Nucleus accumbens (tissue), 56 donors: ENCODE measurements at regions not wholly inside any gene's neighbourhood (a gene's known extent, or its start where the extent isn't known, plus 50 kb on each side); places are given as distances from the start of the nearest gene placed in this dataset.

Source experiments
- DNase-seq, 56 donors: peaks; one replicate each; lab custom pipeline; 2025; lab: John Stamatoyannopoulos, UW

DNA sequence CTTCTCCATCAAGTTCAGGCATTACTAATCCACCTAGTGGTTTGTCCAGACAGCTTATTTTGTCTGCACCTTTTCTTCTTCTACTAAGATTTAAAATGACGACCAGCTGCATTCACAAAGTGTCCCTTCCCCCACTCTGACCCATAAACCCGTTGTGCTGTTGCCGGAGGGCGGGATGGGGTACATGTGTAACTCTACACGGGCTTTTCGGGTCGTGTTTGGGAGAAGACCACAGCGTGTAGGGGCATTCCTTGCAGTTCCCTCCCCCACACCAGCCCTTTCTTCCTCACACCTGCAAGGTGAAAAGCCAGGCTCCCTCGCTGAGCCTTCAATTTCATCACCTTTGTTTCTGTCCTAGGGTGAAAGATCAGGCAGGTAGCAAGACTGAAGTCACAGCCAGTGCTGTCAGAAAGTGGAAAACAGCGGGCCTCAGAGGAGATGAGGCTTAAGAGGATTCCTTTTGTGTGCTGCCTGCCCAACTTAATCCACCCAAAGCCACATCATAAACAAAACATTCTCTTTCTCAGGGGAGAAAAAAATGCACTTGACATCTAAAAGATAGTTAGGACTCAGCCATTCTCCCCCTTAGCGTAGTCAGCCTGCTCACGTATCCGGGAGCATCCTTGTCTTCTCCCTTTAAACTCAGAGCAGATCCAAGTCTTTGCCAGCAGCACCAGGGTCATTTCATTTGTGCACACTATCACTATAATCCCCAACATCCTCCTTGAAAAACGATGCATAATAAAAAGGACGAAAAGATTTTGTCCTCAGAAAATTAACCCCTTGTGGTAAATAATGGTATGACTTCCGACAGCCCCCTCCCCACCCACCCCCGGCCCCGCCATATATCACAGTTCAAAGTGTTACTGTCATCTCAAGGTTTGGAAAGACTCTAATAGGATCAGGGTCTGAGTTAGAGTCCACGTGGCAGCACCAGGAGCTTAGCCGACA, 599.0 kb downstream of the RAB28 start:
- DNase-seq = no peak

DNA sequence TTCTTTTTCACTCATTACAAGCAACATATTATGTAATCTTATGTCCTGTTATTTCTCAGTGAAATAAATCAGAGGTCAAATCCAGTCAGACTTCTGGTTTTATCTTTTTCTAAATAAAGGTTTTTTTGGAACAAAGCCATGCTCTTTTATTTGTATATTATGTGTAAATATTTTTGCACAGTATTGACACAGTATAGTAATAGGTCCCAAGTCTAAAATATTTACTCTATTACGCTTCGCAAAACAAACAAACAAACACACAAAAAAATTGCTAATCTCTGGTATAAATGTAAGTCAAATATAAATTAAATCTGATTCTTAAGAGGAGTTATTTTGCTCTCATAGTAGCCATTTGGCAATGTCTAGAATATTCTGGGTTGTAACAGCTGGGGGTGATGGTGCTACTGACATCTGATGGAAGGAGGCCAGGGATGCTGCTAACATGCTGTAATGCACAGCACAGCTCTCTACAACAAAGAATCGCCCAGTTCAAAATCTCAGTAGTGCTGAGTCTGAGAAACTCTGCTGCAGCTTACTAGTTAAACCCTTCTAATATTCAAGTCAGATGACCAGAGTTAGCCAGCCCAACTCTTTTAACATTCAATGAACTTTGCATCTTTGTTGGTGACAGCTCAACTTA, 602.1 kb downstream of the RAB28 start:
- DNase-seq = peak in 3 of 56 donors; percentile 0 to 9 (median 1)

DNA sequence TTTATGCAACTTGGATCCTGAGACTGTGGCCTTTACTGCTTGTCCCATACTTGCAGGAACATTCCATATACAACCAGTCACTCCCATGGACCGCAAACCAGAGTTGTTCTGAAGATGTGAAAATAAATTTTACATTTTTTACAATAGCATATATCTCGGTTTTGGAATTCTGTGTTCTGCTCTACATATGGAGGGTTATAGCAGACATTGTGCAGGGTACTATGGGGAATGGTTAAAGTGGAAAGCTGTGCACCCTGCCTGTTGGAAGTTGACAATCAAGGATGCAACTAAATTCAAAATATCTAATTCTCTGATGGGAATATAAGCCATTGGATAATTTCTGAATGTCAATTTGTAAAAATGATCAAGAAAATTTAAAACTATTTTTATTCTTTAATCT, 603.3 kb downstream of the RAB28 start:
- DNase-seq = no peak

DNA sequence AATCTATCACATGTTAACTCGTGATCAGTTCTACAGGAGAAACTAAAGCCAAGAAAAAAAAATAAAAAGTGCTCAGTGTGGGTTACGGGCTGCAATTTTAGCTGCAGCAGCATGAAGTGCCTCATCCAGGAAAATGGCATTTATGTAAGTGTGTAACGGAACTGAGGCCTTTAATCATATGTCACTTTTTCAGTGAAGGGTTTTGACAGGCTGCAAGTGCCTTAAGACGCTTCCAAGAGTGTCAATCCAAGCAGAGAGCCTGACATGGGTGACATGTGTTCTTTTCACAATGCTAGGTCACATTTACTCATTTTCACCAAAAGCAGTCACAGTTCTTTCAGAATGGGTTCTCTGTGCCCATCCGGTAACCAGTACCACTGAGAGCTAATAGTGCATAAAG, 604.6 kb downstream of the RAB28 start:
- DNase-seq = no peak

DNA sequence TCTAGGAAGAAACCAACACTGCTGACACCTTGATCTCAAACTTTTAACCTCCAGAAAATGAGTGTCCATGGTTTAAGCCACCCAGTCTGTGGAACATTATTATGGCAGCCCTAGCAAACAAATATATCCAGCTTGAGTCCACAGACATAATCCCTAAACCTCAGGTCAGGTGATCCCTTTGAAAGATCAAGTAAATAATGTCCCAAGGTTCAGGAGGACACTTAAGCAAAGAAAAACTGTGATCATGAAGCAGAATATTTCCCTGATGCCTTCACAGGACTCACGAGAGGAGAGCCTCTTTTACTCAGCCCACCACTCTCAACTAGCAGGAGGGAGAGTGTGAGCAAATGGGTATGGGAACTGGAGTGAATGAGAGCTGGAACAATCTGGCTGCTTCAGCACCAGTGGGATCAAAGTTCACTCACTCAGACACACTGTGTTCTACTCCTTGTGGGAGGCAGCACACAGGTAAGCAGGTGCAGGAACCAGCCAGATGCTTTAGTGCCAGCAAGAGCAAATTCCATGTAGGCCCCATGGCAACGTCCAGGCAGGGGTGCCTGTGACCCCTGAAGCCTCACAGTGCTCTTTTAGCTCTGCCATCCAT, 608.4 kb downstream of the RAB28 start:
- DNase-seq = no peak

DNA sequence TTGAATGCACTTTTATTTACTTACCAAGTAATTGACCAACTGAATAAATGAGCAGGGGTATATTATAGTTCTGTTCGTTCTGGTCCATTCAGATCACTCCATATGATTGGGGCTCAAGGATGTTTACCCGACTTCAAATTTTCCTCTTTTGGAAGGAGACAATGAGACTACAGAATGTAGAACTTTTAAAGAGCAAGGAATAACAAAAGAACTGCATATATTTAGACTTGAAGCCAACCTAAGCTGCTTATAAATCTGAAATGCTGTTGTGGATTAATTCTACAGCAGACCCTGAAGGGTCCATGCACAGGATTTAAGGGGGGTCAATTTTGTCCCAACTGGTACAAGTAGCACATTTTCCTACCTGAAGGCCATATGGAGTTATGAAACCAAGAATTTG, 610.8 kb downstream of the RAB28 start:
- no peak for DNase-seq

DNA sequence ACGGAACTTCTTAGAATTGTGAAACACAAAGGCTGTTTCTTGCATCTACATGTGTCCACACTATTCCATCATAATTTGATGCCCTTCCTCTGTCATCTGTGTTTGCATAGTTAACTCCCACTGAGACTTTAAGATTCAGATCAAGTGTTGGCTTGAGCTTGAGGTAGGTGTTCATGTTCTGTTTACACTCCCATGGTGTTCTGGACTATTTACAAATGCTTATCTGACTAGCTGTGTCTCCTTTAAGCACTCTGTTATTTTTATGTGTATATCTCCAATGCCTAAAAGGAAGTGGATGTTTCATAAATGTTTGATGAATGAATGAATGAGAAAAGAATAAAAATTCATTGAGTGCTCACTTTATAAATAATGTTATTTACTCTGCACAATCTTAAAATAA, 622.7 kb downstream of the RAB28 start:
- DNase-seq = no peak

DNA sequence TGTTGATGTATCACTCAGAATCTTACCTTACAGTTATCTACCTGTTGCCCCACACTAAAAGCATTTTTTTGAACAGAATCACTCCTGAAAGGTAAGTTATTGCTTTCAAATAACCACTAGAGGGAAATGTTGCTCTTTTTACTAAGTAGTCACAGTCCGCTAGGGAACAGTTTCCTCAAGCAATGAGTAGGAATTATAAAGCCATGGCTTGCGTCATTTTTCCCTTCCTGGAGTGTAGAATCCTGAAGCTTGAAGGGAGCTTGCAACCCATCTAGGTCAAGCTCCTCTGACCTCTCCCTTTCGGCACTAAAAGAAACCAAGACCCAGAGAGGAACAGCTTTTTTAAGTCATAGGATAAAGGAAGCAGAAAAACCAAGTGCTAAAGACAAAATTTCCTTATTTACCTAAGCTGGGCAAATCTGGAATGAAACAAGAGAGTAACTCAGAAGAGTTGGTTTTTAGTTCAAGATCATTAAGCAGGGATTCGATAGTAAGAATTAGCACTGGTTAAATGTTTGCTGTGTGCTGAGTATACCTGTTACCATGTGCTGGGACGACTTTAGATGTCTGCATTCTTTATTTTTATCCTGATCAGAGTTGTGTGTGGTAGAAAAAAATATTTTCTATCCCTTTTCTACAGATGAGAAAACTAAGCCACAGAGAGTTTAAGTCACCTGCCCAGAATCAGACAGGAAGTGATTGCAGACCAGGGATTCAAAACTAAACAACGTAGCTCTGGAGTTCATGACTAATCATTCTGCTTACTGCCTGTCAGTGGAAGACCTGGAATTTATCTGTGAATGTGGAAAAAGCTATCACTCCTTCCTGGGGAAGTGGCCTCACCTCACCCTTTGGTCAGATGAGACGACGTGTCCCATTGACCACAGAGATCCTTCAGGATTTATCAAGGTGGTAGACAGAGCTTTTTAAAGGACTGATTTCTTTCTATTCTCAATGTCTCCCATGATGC, 631.5 kb downstream of the RAB28 start:
- DNase-seq = peak in 3 of 56 donors; percentile 1 to 6 (median 2)

DNA sequence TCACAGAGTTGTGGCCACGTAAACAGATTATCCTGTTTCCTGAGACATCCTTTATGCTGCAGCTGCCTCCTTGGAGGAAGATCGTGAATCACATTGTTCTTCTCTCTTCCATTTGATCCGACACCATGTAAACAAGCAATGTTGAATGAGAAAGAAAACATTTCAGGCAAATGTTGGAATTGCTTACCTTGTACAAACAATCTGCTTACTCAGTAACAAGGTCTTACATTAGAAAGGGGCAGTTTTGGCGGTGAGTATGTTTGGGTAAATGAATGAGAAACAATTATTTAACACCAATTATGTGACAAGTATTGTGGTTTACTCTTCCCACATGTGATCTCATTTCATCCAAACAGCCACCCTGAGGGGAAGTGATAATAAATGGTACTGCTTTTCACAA, 637.8 kb downstream of the RAB28 start:
- DNase-seq = no peak

DNA sequence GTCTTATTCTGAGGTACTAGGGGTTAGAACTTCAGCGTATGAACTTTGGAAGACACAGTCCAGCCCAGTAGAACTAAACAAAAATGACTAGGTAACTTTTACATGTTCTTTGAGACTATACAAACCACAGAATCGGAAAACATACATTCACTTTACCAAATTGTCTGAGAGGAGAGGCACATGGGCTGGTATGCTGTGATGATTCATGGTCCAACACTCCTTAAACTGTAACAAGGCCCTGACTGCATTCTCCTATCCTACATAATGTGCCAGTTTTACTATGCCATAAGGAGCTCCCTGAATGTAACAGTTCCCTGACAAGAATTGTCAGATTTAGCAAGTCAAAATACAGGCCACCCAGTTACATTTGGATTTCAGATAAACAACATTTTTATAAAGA, 640.0 kb downstream of the RAB28 start:
- DNase-seq = no peak

DNA sequence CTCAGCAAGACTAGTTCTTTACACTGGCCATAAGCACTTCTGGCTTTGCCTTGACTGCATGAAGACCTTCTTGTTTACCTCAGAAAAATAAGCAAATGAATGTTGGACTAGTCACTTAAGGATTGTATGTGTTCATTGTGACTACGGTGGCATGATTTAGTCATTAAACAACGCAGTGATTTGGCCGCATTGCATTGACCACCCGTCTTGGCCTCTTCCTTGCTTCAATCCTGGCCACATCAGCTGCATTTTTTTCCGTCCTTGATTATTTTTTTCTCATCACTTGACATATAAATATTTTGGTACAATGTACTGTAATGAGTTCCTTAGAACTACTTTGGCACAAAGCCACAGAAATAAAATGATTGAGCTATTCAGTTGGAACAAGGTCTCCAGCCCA, 656.2 kb downstream of the RAB28 start:
- DNase-seq = no peak

DNA sequence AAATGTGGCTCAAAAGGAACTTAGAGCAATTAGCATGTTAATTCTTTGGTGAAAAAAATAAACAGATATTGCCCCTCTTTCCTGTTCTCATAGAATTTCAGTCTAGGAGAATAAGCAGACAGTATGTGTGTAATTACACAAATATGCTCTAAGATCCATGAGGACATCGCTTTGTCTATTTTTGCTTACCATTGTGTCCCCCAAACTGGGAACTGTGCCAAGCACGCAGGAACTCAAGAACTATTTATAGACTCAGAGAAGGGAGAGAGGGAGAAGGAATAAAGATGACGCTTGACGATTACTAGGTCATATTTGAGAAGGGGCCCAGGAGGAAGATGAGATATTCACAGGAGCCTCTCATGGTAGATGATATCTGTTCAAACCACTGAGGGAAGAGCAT, 692.6 kb downstream of the RAB28 start:
- DNase-seq = no peak

DNA sequence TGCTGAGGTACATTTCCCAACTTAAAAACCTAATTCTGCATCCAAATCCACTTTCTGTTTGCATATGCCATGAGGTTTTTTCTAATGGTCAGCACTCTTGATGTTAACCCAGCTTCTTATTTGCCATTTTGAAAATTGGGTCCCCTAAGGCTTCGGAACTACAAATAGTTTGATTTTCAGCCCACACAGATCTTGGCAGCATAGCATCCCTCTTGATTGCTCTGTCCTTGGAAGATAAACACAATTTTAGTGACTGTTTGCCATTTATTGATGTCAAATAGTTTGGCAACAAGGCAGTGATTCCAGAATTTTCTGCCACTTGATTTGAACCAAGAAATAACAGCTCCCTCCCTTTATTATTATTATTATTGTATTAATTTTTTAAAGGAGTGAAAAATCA, 696.9 kb downstream of the RAB28 start:
- no peak for DNase-seq

DNA sequence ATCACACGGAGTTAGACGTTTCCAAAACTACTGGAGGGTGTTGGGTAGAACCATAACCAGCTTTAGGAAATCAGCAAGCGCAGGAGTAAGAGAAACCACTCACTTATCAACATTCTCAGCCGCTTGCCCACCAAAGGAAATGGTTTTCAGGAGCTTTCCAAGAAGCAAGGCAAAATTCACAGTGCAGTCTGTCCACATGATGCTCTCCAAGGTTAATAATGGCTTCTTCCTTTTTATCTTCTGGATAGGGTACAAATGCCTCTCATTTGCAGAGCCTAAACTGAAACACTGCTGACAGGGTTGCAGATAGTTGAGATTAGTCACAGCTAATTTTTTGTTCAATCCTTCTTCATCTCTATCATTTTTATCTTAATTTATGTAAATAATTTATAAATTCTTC, 705.4 kb downstream of the RAB28 start:
- no peak for DNase-seq

DNA sequence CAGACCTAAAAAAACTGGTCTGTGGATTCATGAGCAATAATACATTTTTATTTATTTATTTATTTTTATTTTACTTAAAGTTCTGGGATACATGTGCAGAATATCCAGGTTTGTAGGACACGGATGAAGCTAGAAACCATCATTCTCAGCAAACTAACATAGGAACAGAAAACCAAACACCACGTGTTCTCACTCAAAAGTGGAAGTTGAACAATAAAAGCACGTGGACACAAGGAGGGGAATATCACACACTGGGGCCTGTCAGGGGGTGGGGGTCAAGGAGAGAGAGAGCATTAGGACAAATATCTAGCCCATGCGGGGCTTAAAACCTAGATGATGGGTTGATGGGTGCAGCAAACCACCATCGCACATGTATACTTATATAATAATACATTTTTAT, 705.9 kb downstream of the RAB28 start:
- DNase-seq = no peak

DNA sequence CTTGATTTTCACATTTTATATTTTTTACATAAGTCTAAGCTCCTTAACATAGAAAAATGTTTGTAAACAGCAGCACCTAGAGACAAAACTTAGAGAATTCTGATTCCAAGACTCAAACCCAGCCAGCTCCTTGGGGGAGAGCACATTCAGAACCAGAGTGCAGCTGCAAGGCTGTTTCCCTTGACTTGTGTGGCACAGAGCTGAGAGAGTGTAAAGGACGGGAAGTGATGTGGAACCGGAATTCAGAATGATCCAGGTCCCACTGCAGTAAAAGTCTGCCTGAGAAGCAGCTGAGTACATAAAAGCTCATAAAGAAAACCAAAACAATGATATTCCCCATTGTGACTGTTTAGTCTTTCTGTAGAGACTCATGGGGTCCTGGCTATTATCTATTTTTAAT, 713.8 kb downstream of the RAB28 start:
- no peak for DNase-seq

DNA sequence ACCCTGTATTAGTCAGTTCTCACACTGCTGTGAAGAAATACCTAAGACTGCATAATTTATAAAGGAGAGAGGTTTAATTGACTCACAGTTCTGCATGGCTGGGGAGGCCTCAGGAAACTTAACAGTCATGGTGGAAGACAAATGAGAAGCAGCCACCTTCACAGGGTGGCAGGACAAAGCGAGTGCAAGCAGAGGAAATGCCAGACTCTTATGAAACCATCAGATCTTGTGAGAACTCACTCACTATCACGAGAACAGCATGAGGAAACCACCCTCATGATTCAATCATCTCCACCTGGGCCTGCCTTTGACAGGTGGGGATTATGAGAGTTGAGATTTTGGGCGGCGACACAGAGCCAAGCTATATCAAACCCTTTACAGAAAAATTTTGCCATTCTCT, 722.4 kb downstream of the RAB28 start:
- no peak for DNase-seq

DNA sequence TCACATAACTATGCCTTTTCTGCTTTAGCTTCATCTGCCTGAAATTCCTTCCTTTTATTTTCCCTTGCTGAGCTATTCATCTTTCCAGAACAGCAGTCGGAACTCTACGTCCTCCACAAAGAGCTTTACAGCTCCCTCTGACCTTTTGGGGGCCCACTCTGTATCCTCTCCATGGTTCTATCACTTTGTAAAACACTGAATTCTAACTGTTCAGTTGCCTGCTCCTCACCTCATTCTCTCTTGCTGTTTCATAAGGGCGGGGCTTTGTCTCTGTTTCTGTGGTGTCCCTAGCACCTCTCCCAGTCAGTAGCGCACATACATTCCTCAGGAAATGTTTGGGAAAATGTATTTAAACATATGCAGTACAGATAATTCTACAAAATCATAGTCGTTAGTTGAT, 737.0 kb downstream of the RAB28 start:
- DNase-seq = no peak

DNA sequence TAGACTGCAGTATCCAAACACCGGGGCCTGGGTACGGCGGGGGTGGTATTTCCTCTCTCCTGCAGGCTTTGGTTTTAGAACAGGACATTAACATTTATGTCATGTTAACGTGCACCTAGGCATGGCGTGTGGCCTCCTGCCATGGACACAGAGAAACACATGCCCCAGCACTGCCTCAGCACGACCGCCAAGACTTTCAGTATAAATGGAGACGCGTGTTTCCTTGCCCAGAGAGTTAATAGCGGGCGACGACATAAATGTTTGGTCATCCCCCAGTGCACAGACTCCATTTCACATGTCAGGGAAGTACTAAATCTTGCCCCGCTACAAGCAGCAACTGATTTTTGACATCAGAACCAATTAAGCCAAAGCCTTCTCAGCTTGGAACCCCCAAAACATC, 737.9 kb downstream of the RAB28 start:
- no peak for DNase-seq

DNA sequence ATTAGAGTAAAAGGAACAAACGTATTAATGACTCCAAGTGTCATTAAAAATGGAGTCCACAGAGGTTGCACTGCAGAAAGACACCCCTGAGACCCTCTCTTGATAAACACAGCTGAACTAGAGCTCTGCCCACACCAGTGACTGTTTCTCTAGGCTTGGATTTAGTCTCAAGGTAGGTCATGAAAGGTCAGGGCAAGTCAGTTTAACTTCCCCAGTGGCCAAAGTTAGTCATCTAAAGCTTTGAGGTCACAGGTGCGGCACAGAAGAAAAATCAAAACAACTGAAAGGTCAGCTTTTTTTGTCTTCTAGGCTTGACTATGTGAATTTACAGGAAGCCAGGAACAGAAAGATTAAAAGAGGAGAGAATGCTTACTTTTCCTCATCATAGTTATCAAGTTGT, 749.6 kb downstream of the RAB28 start:
- no peak for DNase-seq

DNA sequence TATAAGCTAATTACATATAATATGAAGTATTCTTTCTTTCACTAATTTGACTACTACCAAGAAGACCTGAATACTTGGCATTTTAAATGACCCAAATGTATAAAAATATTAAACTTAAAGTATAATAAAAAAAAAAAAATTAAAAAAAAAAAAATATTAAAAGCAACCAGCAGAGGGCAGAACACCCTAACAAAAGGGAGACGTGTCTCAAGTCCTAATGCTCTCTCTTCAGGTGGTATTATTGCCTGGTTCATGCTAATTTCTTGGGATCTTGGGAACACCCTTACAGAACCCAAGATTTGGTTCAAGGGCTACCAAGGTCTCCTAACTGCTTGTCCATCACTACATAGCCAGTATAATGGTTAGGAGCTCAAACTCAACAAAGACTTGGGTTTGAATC, 754.8 kb downstream of the RAB28 start:
- DNase-seq = no peak
